Sciatic nerve (tissue), 2 donors: ENCODE measurements at regions not wholly inside any gene's neighbourhood (a gene's known extent, or its start where the extent isn't known, plus 50 kb on each side); places are given as distances from the start of the nearest gene placed in this dataset.

Source experiments
- ATAC-seq: fragments of 200-7000 bp; cut with Tn5 transposase; one replicate; pipeline ENCODE4 v1.9.1; 2020; ENCODE audit warnings: mild to moderate bottlenecking, moderate library complexity
- DNase-seq: peaks from one replicate; pipeline ENCODE4 v3.0.0-alpha.2; 2020; ENCODE audit warnings: low spot score
- intact Hi-C: fragments of 100-400 bp; cut with DNase I; formaldehyde crosslinking; loops from one replicate; pipeline ENCODE4 v1.14.2; 2022
- donor health status: DM: no; HTN: no; CAD: no.
- donor health status: DM: no; HTN: no; CAD: no.

GRCh38 chr6:93786474-93787330 is 367.3 kb upstream of the EPHA7 start:
- intact Hi-C loops: no loop called here
- ATAC-seq (peak; percentile 53), DNase-seq (no peak)

- DNase-seq (no peak), ATAC-seq (peak; percentile 41)
- intact Hi-C loops: no loop called here
Observed at GRCh38 chr6:93785694-93786030, 366.3 kb upstream of the EPHA7 start.

GRCh38 chr6:93784794-93785693 is 365.7 kb upstream of the EPHA7 start:
- intact Hi-C loops: no loop called here
- peak; percentile 78 for ATAC-seq
- DNase-seq: no peak

- DNase-seq: no peak
- intact Hi-C loops: no loop called here
- ATAC-seq: peak; percentile 91
Observed at GRCh38 chr6:93779086-93779841, 359.9 kb upstream of the EPHA7 start.

DNA sequence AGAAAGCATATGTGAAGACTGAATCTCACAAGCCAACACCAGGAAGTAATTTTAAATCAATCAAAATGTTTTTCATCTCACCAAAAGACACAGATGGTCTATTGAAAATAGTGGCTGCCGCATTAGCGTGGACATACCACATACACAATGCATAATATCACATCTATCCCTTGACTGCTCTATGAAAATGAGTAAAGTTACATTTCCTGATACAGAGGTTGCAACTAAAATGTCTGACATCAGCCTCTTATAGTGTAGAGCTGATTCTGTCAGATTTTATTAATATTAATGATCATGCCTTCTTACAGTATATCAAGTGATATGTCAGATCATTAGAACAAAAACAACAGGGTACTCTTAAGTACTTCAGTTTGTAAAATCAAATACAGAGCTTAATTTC is 339.8 kb upstream of the EPHA7 start:
- DNase-seq (no peak), ATAC-seq (no peak)
- intact Hi-C loops: no loop called here

DNA sequence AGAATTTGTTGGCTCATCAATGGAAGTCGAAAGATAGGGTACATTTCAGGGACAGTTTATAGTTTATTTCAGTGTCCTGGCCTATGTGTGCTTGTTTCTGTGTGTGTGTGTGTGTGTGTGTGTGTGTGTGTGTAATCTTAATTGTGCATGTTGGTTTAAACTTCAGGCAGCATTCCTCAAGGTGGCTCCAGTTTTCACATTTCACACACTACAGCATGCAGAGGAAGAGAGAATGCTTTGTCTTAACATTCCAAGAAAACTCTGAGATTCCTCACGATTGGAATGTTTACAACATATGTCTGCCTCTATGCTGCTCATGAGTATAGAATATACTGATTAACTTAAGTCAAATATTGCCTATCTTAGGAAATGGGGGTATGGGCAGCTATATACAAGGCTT is 332.6 kb upstream of the EPHA7 start:
- intact Hi-C loops: no loop called here
- DNase-seq (no peak), ATAC-seq (no peak)

DNA sequence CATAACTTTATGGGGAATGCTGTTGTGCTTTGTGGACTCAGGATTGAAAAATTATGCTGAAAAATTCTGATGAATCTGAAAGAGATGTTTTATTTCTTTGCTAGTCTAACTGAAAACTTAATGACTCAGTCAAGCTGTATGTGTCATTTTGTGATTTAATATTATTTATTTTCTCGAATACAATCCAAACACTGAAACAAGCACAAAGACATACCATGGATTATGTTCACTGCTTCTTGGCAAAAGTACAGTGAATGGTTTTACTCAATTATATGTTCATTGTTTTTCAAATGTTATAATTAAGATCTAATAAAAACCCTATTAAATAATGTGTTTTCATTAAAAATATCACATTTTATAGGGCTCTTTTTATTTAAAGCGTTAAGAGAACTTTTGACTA is 330.6 kb upstream of the EPHA7 start:
- DNase-seq (no peak), ATAC-seq (no peak)
- intact Hi-C loops: no loop called here

GRCh38 chr6:93749191-93749590 is 329.8 kb upstream of the EPHA7 start:
- intact Hi-C loops: no loop called here
- ATAC-seq (no peak), DNase-seq (no peak)

- ATAC-seq (no peak), DNase-seq (no peak)
- intact Hi-C loops: no loop called here
Observed at GRCh38 chr6:93746892-93747291, 327.5 kb upstream of the EPHA7 start.

GRCh38 chr6:93745306-93745705 is 325.9 kb upstream of the EPHA7 start:
- DNase-seq: no peak
- ATAC-seq: no peak
- intact Hi-C loops: no loop called here

- intact Hi-C loops: no loop called here
Observed at GRCh38 chr6:93735099-93735498, 315.7 kb upstream of the EPHA7 start.

DNA sequence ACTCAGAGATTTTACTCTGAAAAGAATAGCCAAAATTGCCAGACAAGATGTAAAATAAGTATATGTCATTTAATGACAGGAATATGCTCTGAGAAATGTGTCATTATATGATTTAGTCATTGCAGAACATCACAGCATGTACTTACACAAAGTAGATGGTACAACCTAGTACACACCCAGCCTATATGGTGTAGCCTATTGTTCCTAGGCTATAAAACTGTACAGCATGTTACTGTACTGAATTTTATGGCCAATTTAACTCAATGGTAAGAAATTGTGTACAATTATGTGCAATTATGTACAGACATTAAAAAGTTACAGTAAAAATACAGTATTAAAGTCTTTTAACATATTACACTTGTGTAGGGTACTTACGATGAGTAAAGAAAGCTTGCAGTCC is 311.9 kb upstream of the EPHA7 start:
- DNase-seq (no peak), ATAC-seq (no peak)
- intact Hi-C loops: no loop called here

More at GRCh38 chr6:93735099-93735498, 315.7 kb upstream of the EPHA7 start:
- DNase-seq (no peak), ATAC-seq (no peak)

DNA sequence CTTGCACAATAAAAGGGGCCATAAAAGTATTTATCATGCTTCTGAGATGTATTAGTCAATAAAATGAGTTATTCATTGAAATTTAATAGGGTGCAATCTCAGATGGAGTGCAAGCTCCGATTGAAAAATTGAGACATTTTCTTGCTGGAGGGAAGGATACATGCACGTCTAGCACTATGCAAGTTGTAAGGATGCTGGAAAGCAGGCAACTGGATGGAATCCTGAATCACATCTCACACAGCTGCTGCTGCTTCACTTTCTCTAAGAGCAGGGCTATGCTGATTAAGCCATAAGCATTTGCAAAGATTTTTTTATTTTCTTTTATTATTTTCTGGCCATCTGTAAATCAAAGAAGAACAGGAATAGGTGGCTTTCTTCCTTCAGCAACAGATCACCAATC is 308.8 kb upstream of the EPHA7 start:
- no peak for DNase-seq
- ATAC-seq: no peak
- intact Hi-C loops: no loop called here

GRCh38 chr6:93727447-93727846 is 308.1 kb upstream of the EPHA7 start:
- DNase-seq (no peak), ATAC-seq (no peak)
- intact Hi-C loops: no loop called here

DNA sequence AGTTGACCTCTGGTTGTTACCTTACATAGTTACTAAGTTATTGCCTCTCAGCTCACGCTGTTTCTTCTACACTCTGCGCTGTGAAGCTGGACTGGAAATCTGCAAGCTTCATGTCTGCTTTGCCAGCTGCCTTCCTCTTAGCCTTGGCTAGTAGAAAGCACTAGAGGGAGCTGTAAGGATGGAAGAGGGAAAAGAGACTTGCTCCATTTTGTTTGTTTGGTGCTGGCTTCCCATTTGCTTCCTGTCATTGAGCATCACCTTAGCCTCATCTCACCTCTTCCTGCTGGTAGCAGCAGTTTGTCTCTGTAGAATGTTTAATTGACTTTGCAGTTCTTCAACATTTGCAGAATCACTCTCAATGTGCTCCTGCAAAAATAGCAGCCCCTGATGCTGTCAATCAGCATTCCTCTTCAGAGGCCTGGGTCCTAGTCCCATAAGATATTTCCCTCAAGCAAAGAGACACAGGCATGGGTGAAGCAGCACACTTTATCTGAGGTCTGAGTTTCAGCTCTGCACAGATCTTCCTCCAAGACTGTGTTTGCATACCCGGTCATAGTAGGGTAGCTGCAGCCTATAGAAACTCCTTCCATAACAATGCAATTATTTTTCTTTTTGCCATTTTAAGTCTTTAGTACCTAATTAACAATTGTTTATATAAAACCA is 302.2 kb upstream of the EPHA7 start:
- intact Hi-C loops: no loop called here
- ATAC-seq (peak; percentile 41), DNase-seq (no peak)

DNA sequence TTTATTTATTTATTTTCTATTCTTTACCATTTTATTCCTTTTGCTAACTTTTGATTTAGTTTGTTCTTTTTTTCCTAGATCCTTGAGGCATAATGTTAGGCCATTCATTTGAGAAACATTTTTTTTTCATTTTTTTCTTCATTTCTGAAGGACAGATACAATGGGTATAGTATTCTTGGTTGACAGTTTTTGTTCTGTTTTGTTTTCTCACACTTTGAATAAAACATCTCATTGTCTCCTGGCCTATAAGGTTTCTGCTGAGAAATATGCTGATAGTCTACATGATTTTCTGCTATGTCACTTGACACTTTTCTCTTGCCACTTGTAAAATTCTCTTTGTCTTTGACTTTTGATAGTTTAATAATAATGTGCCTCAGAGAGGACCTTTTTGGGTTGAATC is 294.6 kb upstream of the EPHA7 start:
- intact Hi-C loops: no loop called here
- no peak for ATAC-seq
- no peak for DNase-seq

GRCh38 chr6:93703431-93703830 is 284.1 kb upstream of the EPHA7 start:
- ATAC-seq (no peak), DNase-seq (no peak)
- intact Hi-C loops: no loop called here

DNA sequence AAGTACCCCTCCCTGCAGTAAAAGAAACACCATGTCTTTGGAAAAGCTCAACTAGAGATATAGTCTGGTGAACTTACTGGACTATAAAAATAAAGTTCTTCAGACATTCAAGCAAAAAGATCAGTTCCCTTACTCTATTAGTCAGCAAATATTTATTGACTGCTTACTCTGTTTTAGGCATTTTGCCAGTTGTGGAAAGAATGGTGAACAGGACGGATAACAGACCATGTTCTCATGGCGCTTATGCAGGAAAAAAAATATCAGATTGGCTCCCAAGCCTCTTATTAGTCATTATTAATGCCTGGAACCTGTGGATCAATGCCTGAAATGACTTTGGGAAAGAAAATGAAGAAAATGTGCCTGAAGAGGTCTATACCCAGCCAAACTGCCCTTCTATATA is 282.2 kb upstream of the EPHA7 start:
- DNase-seq: no peak
- intact Hi-C loops: no loop called here
- no peak for ATAC-seq

DNA sequence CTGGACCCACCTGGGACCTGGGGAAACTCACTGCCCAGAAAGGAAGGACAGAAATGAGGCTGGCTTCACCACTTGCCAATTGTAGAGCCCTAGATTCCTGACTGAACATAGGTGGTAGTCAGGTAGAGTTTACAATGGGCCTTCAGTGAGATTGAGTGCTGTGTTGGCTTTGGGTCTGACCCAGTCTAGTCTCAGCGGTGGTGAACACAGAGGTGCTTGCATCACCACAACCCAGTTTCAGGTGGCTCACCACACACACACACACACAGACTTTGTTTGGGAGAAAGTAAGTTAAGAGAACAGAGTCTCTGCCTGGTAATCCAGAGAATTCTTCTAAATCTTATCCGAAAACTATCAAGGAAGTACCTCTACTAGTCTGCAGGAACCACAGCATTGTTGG is 266.1 kb upstream of the EPHA7 start:
- DNase-seq (no peak), ATAC-seq (no peak)
- intact Hi-C loops: no loop called here
